ENCODE measurements at regions not wholly inside any gene's neighbourhood (a gene's known extent, or its start where the extent isn't known, plus 50 kb on each side); places are given as distances from the start of the nearest gene placed in this dataset.

- Histone ChIP-seq H3K4me1 (peaks cover 0 to 4% of the 10 kb centered on the region in 2 donors), H3K9me3 (peaks cover 0 to 4% of the 10 kb centered on the region in 2 donors), H3K27me3 (no peaks in the 10 kb centered on the region), H3K36me3 (no peaks in the 10 kb centered on the region), H3K4me3 (no peak overlapping the region), H3K27ac (peak overlapping the region in 1 of 2 donors; percentile 2)
- TF ChIP-seq, protein P1, sequence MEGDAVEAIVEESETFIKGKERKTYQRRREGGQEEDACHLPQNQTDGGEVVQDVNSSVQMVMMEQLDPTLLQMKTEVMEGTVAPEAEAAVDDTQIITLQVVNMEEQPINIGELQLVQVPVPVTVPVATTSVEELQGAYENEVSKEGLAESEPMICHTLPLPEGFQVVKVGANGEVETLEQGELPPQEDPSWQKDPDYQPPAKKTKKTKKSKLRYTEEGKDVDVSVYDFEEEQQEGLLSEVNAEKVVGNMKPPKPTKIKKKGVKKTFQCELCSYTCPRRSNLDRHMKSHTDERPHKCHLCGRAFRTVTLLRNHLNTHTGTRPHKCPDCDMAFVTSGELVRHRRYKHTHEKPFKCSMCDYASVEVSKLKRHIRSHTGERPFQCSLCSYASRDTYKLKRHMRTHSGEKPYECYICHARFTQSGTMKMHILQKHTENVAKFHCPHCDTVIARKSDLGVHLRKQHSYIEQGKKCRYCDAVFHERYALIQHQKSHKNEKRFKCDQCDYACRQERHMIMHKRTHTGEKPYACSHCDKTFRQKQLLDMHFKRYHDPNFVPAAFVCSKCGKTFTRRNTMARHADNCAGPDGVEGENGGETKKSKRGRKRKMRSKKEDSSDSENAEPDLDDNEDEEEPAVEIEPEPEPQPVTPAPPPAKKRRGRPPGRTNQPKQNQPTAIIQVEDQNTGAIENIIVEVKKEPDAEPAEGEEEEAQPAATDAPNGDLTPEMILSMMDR (IDR thresholded peaks at IDR 0.05), result no peak
- DNase-seq, result peak in 2 of 4 donors; percentile 73 to 78
- intact Hi-C loops (cut with DNase I), result no loop called here
- no peak for ATAC-seq
Observed at GRCh38 chr12:75848431-75848925, 183.1 kb downstream of the PHLDA1 start.

DNA sequence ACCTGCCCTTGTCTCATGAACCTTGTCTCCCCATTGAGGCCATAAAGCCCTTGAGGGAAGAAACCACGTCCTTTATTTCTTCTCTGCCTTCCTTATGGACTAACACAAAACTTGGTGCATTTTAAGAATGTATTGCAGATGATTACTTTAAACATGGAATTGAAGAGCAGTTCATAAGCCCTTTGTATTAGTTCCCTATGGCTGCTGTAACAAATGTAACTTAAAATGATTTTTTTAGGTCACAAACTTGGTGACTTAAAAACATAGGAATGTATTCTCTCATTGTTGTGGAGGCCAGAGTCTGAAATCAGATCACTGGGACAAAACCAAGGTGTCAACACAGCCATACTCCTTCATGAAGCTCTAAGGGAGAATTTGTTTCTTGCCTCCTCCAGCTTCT lies 185.5 kb downstream of the PHLDA1 start:
- peaks cover 0 to 4% of the 10 kb centered on the region in 2 donors for H3K4me1 ChIP-seq

DNA sequence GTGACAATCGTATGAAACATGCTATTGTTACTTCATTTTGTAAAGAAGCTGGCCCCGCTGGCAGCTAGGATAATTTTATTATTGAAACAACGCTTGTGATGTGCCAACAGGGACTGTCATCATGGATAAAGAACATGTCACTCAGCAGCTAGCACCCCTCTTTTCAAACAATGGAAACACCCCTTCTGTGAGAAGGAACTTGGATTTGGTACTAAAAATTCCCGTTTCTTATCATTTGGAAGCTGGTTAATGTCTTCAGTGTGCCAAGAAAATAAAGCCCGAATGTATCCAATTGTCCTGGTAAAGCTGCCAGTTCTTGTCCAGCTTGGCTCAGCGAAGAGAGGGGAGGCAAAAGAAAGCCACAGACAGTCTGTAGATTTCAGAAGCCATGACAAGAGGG lies 186.6 kb downstream of the PHLDA1 start:
- no peak for ATAC-seq
- no peak overlapping the region for H3K4me3 ChIP-seq
- H3K27ac ChIP-seq, result no peak overlapping the region
- DNase-seq, result no peak
- peaks cover 0 to 4% of the 10 kb centered on the region in 2 donors for H3K9me3 ChIP-seq
- TF ChIP-seq, protein P1 (IDR thresholded peaks at IDR 0.05), result no peak
- H3K36me3 ChIP-seq, result no peaks in the 10 kb centered on the region
- no peaks in the 10 kb centered on the region for H3K27me3 ChIP-seq
- H3K4me1 ChIP-seq, result peaks cover 0 to 4% of the 10 kb centered on the region in 2 donors
- intact Hi-C loops (cut with DNase I), result no loop called here

More for the DNA sequence above, 185.5 kb downstream of the PHLDA1 start:
- H3K27me3 ChIP-seq, result no peaks in the 10 kb centered on the region
- no peak for ATAC-seq
- no peaks in the 10 kb centered on the region for H3K36me3 ChIP-seq
- no peak overlapping the region for H3K27ac ChIP-seq
- no peak for DNase-seq
- TF ChIP-seq, protein P1 (IDR thresholded peaks at IDR 0.05), result no peak
- H3K9me3 ChIP-seq, result peaks cover 0 to 4% of the 10 kb centered on the region in 2 donors
- H3K4me3 ChIP-seq, result no peak overlapping the region
- intact Hi-C loops (cut with DNase I), result no loop called here

GRCh38 chr12:75844049-75844770 lies 187.4 kb downstream of the PHLDA1 start:
- Histone ChIP-seq H3K4me1 (peaks cover 0 to 4% of the 10 kb centered on the region in 2 donors), H3K27ac (no peak overlapping the region), H3K9me3 (peaks cover 0 to 4% of the 10 kb centered on the region in 2 donors), H3K4me3 (no peak overlapping the region), H3K27me3 (no peaks in the 10 kb centered on the region), H3K36me3 (no peaks in the 10 kb centered on the region)
- intact Hi-C loops (cut with DNase I), result no loop called here
- DNase-seq (no peak), ATAC-seq (no peak)
- TF ChIP-seq, protein P1 (IDR thresholded peaks at IDR 0.05), result no peak

DNA sequence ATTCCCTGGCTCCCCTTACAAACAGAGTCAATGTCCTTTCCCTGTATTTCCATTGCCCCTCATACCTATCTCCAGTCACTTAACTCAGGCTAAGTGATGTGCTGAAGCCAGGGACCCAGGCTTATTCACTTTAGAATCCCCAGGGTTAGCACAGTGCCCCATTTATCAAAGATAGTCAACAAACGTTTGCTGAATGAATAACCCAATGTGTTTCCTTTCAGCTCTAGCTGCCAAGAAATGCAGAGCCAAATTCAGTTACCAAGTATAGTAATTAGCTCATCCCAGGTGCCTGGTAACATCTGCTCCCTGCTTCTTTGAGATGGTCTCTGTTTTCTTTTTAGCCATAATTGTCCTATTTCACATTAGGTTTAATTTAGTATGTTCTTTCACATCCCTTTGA lies 189.5 kb downstream of the PHLDA1 start:
- peaks cover 0 to 4% of the 10 kb centered on the region in 2 donors for H3K9me3 ChIP-seq
- DNase-seq, result no peak
- no peak overlapping the region for H3K27ac ChIP-seq
- H3K4me3 ChIP-seq, result no peak overlapping the region
- no peaks in the 10 kb centered on the region for H3K36me3 ChIP-seq
- H3K27me3 ChIP-seq, result no peaks in the 10 kb centered on the region
- TF ChIP-seq, protein P1 (IDR thresholded peaks at IDR 0.05), result no peak
- intact Hi-C loops (cut with DNase I), result no loop called here
- no peak for ATAC-seq
- H3K4me1 ChIP-seq, result no peaks in the 10 kb centered on the region

Data from left lung (tissue), 4 donors.